Hematopoietic multipotent progenitor cell treated with erythropoietin and hydrocortisone succinate and interleukin-3 and kit ligand, for 15 days (in vitro differentiated cells): ENCODE measurements at regions not wholly inside any gene's neighbourhood (a gene's known extent, or its start where the extent isn't known, plus 50 kb on each side); places are given as distances from the start of the nearest gene placed in this dataset.
"Not testable (repeated sequence)": the region's sequence is repeated elsewhere in the genome, so short reads cannot be mapped to it uniquely, and the experiment has no call there.

Experiments
- DNase-seq: peaks from one replicate; pipeline ENCODE4 v3.0.0-alpha.2; 2015; ENCODE audit warnings: low spot score

GRCh38 chr15:20289538-20290103 is 252.0 kb downstream of the GOLGA6L6 start:
- not testable (repeated sequence) for DNase-seq

- not testable (repeated sequence) for DNase-seq
Measured at GRCh38 chr15:20288800-20289537, 252.6 kb downstream of the GOLGA6L6 start.

GRCh38 chr15:20286559-20286958 is 255.0 kb downstream of the GOLGA6L6 start:
- DNase-seq = not testable (repeated sequence)

- not testable (repeated sequence) for DNase-seq
Measured at GRCh38 chr15:20285696-20286300, 255.8 kb downstream of the GOLGA6L6 start.

- not testable (repeated sequence) for DNase-seq
Measured at GRCh38 chr15:20284891-20285535, 256.6 kb downstream of the GOLGA6L6 start.

- DNase-seq = not testable (repeated sequence)
Measured at GRCh38 chr15:20283651-20284050, 257.9 kb downstream of the GOLGA6L6 start.

- DNase-seq = not testable (repeated sequence)
Measured at GRCh38 chr15:20282491-20282943, 259.1 kb downstream of the GOLGA6L6 start.

- DNase-seq = not testable (repeated sequence)
Measured at GRCh38 chr15:20281567-20282275, 259.9 kb downstream of the GOLGA6L6 start.

- no peak for DNase-seq
Measured at GRCh38 chr15:20280933-20281463, 260.6 kb downstream of the GOLGA6L6 start.

- not testable (repeated sequence) for DNase-seq
Measured at GRCh38 chr15:20280141-20280932, 261.3 kb downstream of the GOLGA6L6 start.

- not testable (repeated sequence) for DNase-seq
Measured at GRCh38 chr15:20279056-20279455, 262.5 kb downstream of the GOLGA6L6 start.

GRCh38 chr15:20278376-20278775 is 263.2 kb downstream of the GOLGA6L6 start:
- not testable (repeated sequence) for DNase-seq

GRCh38 chr15:20277451-20277850 is 264.1 kb downstream of the GOLGA6L6 start:
- not testable (repeated sequence) for DNase-seq

- DNase-seq = not testable (repeated sequence)
Measured at GRCh38 chr15:20276312-20277114, 265.1 kb downstream of the GOLGA6L6 start.

GRCh38 chr15:20275373-20275967 is 266.1 kb downstream of the GOLGA6L6 start:
- DNase-seq = not testable (repeated sequence)

- no peak for DNase-seq
Measured at GRCh38 chr15:20272422-20273184, 269.0 kb downstream of the GOLGA6L6 start.

GRCh38 chr15:20271647-20272046 is 270.0 kb downstream of the GOLGA6L6 start:
- no peak for DNase-seq

GRCh38 chr15:20269956-20270355 is 271.6 kb downstream of the GOLGA6L6 start:
- DNase-seq = not testable (repeated sequence)

- DNase-seq = not testable (repeated sequence)
Measured at GRCh38 chr15:20267996-20268395, 273.6 kb downstream of the GOLGA6L6 start.
